Hepatocyte (in vitro differentiated cells): ENCODE measurements at regions not wholly inside any gene's neighbourhood (a gene's known extent, or its start where the extent isn't known, plus 50 kb on each side); places are given as distances from the start of the nearest gene placed in this dataset.

Experiments used
- DNase-seq: peaks from one replicate; pipeline ENCODE4 v3.0.0-alpha.2; 2016; ENCODE audit warnings: low spot score
- H2AFZ ChIP-seq: fragments of 200-600 bp; sonication (generic); 2 replicates; pipeline ENCODE4 v1.6.0; 2016; ENCODE audit warnings: antibody characterized with exemption, mild to moderate bottlenecking
- H3K27ac ChIP-seq: fragments of 200-600 bp; sonication (generic); 2 replicates; pipeline ENCODE4 v1.5.1; 2016; ENCODE audit warnings: mild to moderate bottlenecking
- H3K27me3 ChIP-seq: fragments of 200-600 bp; sonication (generic); 2 replicates; pipeline ENCODE4 v1.6.1; 2016
- H3K36me3 ChIP-seq: fragments of 200-600 bp; sonication (generic); replicated peaks from 2 replicates; pipeline ENCODE4 v1.5.1; 2016; ENCODE audit warnings: low read depth; ENCODE audit not compliant: insufficient read depth
- H3K4me1 ChIP-seq: fragments of 200-600 bp; sonication (generic); 2 replicates; pipeline ENCODE4 v1.5.1; 2016; ENCODE audit warnings: mild to moderate bottlenecking, moderate library complexity; ENCODE audit not compliant: insufficient read depth
- H3K4me2 ChIP-seq: fragments of 200-600 bp; sonication (generic); 2 replicates; pipeline ENCODE4 v1.6.0; 2016
- H3K4me3 ChIP-seq: fragments of 200-600 bp; sonication (generic); 2 replicates; pipeline ENCODE4 v1.5.1; 2016; ENCODE audit warnings: mild to moderate bottlenecking
- H3K79me2 ChIP-seq: fragments of 200-600 bp; sonication (generic); 2 replicates; pipeline ENCODE4 v1.6.0; 2017; ENCODE audit warnings: mild to moderate bottlenecking
- H3K9me2 ChIP-seq: fragments of 200-600 bp; sonication (generic); replicated peaks from 2 replicates; pipeline ENCODE4 v1.6.0; 2017; ENCODE audit warnings: mild to moderate bottlenecking; ENCODE audit not compliant: insufficient read depth
- H3K9me3 ChIP-seq: fragments of 200-600 bp; sonication (generic); 2 replicates; pipeline ENCODE4 v1.5.1; 2016; ENCODE audit warnings: low read depth, mild to moderate bottlenecking
- H4K20me1 ChIP-seq: fragments of 200-600 bp; sonication (generic); 2 replicates; pipeline ENCODE4 v1.6.0; 2016; ENCODE audit warnings: mild to moderate bottlenecking; ENCODE audit not compliant: insufficient read depth, poor library complexity, severe bottlenecking
- CTCF ChIP-seq: fragments of 200-600 bp; sonication (generic); IDR thresholded peaks from 2 replicates; pipeline ENCODE4 v1.5.1; 2016; ENCODE audit warnings: antibody characterized with exemption, mild to moderate bottlenecking; ENCODE audit not compliant: poor library complexity
- EZH2 ChIP-seq: fragments of 200-600 bp; sonication (generic); IDR thresholded peaks from 2 replicates; pipeline ENCODE4 v1.6.1; 2016; ENCODE audit warnings: antibody characterized with exemption, mild to moderate bottlenecking, borderline replicate concordance
- EZH2phosphoT487 ChIP-seq: fragments of 200-600 bp; sonication (generic); IDR thresholded peaks from one replicate; pipeline ENCODE4 v1.6.1; 2018; ENCODE audit warnings: antibody characterized with exemption, mild to moderate bottlenecking, low read depth, moderate library complexity; ENCODE audit not compliant: unreplicated experiment, severe bottlenecking
- WGBS: methylation state at CpG from one replicate; pipeline ENCODE4 v1.1.6; 2016; ENCODE audit warnings: low lambda C conversion rate; ENCODE audit errors: missing lambda C conversion rate; 5-methylcytosine and 5-hydroxymethylcytosine counted together

- Histone ChIP-seq H3K9me3 (no peaks in the 10 kb centered on the region), H4K20me1 (no peaks in the 10 kb centered on the region), H3K27ac (no peak overlapping the region), H3K4me2 (no peak overlapping the region), H3K9me2 (no peaks in the 10 kb centered on the region), H3K27me3 (no peaks in the 10 kb centered on the region), H2AFZ (no peak overlapping the region), H3K79me2 (no peaks in the 10 kb centered on the region), H3K4me3 (no peak overlapping the region), H3K36me3 (no peaks in the 10 kb centered on the region), H3K4me1 (no peaks in the 10 kb centered on the region)
- no peak for DNase-seq
- no peak for TF ChIP-seq EZH2phosphoT487
- no peak for TF ChIP-seq EZH2
- no peak for TF ChIP-seq CTCF
- 91% methylated on average over 2 of the region's 2 CpGs for WGBS
These were observed 192.2 kb upstream of the LMNTD1 start for GRCh38 chr12:25745281-25745680.

GRCh38 chr12:25746131-25746530, 193.0 kb upstream of the LMNTD1 start:
- Histone ChIP-seq H3K27me3 (no peaks in the 10 kb centered on the region), H3K36me3 (no peaks in the 10 kb centered on the region), H2AFZ (no peak overlapping the region), H4K20me1 (no peaks in the 10 kb centered on the region), H3K4me1 (no peaks in the 10 kb centered on the region), H3K27ac (no peak overlapping the region), H3K9me2 (no peaks in the 10 kb centered on the region), H3K9me3 (no peaks in the 10 kb centered on the region), H3K4me2 (no peak overlapping the region), H3K4me3 (no peak overlapping the region), H3K79me2 (no peaks in the 10 kb centered on the region)
- no peak for DNase-seq
- TF ChIP-seq CTCF: no peak
- no peak for TF ChIP-seq EZH2phosphoT487
- TF ChIP-seq EZH2: no peak

- Histone ChIP-seq H3K27ac (no peak overlapping the region), H2AFZ (no peak overlapping the region), H3K27me3 (no peaks in the 10 kb centered on the region), H3K9me2 (no peaks in the 10 kb centered on the region), H3K4me1 (peaks cover 23% of the 10 kb centered on the region), H3K4me2 (no peak overlapping the region), H4K20me1 (no peaks in the 10 kb centered on the region), H3K4me3 (no peak overlapping the region), H3K9me3 (no peaks in the 10 kb centered on the region), H3K79me2 (no peaks in the 10 kb centered on the region), H3K36me3 (no peaks in the 10 kb centered on the region)
- TF ChIP-seq EZH2phosphoT487 (no peak), CTCF (no peak), EZH2 (no peak)
- DNase-seq: no peak
- 61% methylated on average over 1 of the region's 1 CpG for WGBS
These were observed 199.7 kb upstream of the LMNTD1 start for GRCh38 chr12:25752710-25753309.
